Activated CD4-positive, alpha-beta T cell treated with anti-CD3 and anti-CD28 coated beads for 1 hour (primary cell): ENCODE measurements at regions not wholly inside any gene's neighbourhood (a gene's known extent, or its start where the extent isn't known, plus 50 kb on each side); places are given as distances from the start of the nearest gene placed in this dataset.
A peak's percentile ranks its signal among the peaks of the same experiment; 100 is the strongest.

Experiments used
- DNase-seq: peaks from one replicate; pipeline ENCODE4 v3.0.0-alpha.2; 2020

- no peak for DNase-seq
Observed at GRCh38 chr2:158732573-158733429, 62.3 kb upstream of the DAPL1 start.

GRCh38 chr2:158733430-158733755 lies 61.7 kb upstream of the DAPL1 start:
- no peak for DNase-seq

- no peak for DNase-seq
Observed at GRCh38 chr2:158734442-158734841, 60.7 kb upstream of the DAPL1 start.

- no peak for DNase-seq
Observed at GRCh38 chr2:158735822-158736580, 59.1 kb upstream of the DAPL1 start.

- no peak for DNase-seq
Observed at GRCh38 chr2:158738363-158738762, 56.8 kb upstream of the DAPL1 start.

- DNase-seq = no peak
Observed at GRCh38 chr2:158740127-158740526, 55.0 kb upstream of the DAPL1 start.

- DNase-seq = no peak
Observed at GRCh38 chr2:158740621-158741020, 54.5 kb upstream of the DAPL1 start.

GRCh38 chr2:158741625-158742024 lies 53.5 kb upstream of the DAPL1 start:
- no peak for DNase-seq

GRCh38 chr2:158742536-158742935 lies 52.6 kb upstream of the DAPL1 start:
- no peak for DNase-seq

GRCh38 chr2:158743466-158743865 lies 51.7 kb upstream of the DAPL1 start:
- DNase-seq = no peak

- no peak for DNase-seq
Observed at GRCh38 chr2:158743879-158744278, 51.2 kb upstream of the DAPL1 start.

GRCh38 chr2:158745067-158745865 lies 49.9 kb upstream of the DAPL1 start:
- peak; percentile 15 for DNase-seq
